DOHH2 (cell line): ENCODE measurements at regions not wholly inside any gene's neighbourhood (a gene's known extent, or its start where the extent isn't known, plus 50 kb on each side); places are given as distances from the start of the nearest gene placed in this dataset.

Experiments used
- H3F3A ChIP-seq: fragments of 200-600 bp; sonication (generic), shearing (Covaris generic); 2 replicates; pipeline ENCODE4 v1.6.0; 2016; ENCODE audit warnings: antibody characterized with exemption, mild to moderate bottlenecking; ENCODE audit not compliant: control insufficient read depth, insufficient read depth
- H3K27ac ChIP-seq: fragments of 200-600 bp; sonication (generic); 2 replicates; pipeline ENCODE4 v1.5.1; 2014; ENCODE audit warnings: low read depth, mild to moderate bottlenecking, low read length, moderate library complexity
- H3K27me3 ChIP-seq: fragments of 200-600 bp; sonication (generic); 2 replicates; pipeline ENCODE4 v1.6.1; 2014; ENCODE audit warnings: mild to moderate bottlenecking, low read length, mixed read lengths; ENCODE audit not compliant: control insufficient read depth
- H3K36me3 ChIP-seq: fragments of 200-600 bp; sonication (generic); 2 replicates; pipeline ENCODE4 v1.6.1; 2014; ENCODE audit warnings: mild to moderate bottlenecking, low read length, moderate library complexity, mixed read lengths; ENCODE audit not compliant: control insufficient read depth
- H3K4me1 ChIP-seq: fragments of 200-600 bp; sonication (generic); 2 replicates; pipeline ENCODE4 v1.6.1; 2014; ENCODE audit warnings: mild to moderate bottlenecking, low read length, mixed read lengths; ENCODE audit not compliant: control insufficient read depth
- H3K4me2 ChIP-seq: fragments of 200-600 bp; sonication (generic); 2 replicates; pipeline ENCODE4 v1.6.0; 2014; ENCODE audit warnings: mild to moderate bottlenecking, low read length, moderate library complexity
- H3K4me3 ChIP-seq: fragments of 200-600 bp; sonication (generic); 2 replicates; pipeline ENCODE4 v1.5.1; 2014; ENCODE audit warnings: mild to moderate bottlenecking, low read length, mixed read lengths
- H3K79me2 ChIP-seq: fragments of 200-600 bp; sonication (generic); 2 replicates; pipeline ENCODE4 v1.6.1; 2014; ENCODE audit warnings: mild to moderate bottlenecking, low read length, mixed read lengths; ENCODE audit not compliant: control insufficient read depth
- H3K9me2 ChIP-seq: fragments of 200-600 bp; sonication (generic); replicated peaks from 2 replicates; pipeline ENCODE4 v1.6.1; 2014; ENCODE audit warnings: mild to moderate bottlenecking, low read length, mixed read lengths; ENCODE audit not compliant: control insufficient read depth
- H3K9me3 ChIP-seq: fragments of 200-600 bp; sonication (generic); 2 replicates; pipeline ENCODE4 v1.6.1; 2014; ENCODE audit warnings: antibody characterized with exemption, low read length, mixed read lengths; ENCODE audit not compliant: control insufficient read depth, insufficient read depth
- H4K20me1 ChIP-seq: fragments of 200-600 bp; sonication (generic); 2 replicates; pipeline ENCODE4 v1.6.0; 2014; ENCODE audit warnings: low read depth, mild to moderate bottlenecking, antibody characterized with exemption, low read length, moderate library complexity; ENCODE audit not compliant: control insufficient read depth, insufficient read depth
- CTCF ChIP-seq: fragments of 200-600 bp; sonication (generic); IDR thresholded peaks from one replicate; pipeline ENCODE4 v1.5.1; 2014; ENCODE audit warnings: antibody characterized with exemption, mild to moderate bottlenecking, low read depth, low read length; ENCODE audit not compliant: poor library complexity, severe bottlenecking
- EZH2phosphoT487 ChIP-seq: fragments of 200-600 bp; sonication (generic); IDR thresholded peaks from 2 replicates; pipeline ENCODE4 v1.6.1; 2017; ENCODE audit warnings: borderline replicate concordance, mild to moderate bottlenecking, antibody characterized with exemption, low read length, moderate library complexity, mixed read lengths

GRCh38 chr20:19072988-19073387 lies 139.5 kb upstream of the SLC24A3 start:
- H3K9me3 ChIP-seq = no peaks in the 10 kb centered on the region
- no peaks in the 10 kb centered on the region for H3K27me3 ChIP-seq
- no peaks in the 10 kb centered on the region for H3K36me3 ChIP-seq
- no peaks in the 10 kb centered on the region for H3F3A ChIP-seq
- H3K27ac ChIP-seq = peak overlapping the region; percentile 83
- H3K9me2 ChIP-seq = no peaks in the 10 kb centered on the region
- no peak overlapping the region for H3K4me3 ChIP-seq
- no peak for TF ChIP-seq CTCF
- TF ChIP-seq EZH2phosphoT487 = no peak
- no peak overlapping the region for H3K4me2 ChIP-seq
- H3K79me2 ChIP-seq = no peaks in the 10 kb centered on the region
- peaks cover 57% of the 10 kb centered on the region for H3K4me1 ChIP-seq
- no peaks in the 10 kb centered on the region for H4K20me1 ChIP-seq

GRCh38 chr20:19073584-19074218 lies 138.7 kb upstream of the SLC24A3 start:
- H3K79me2 ChIP-seq = no peaks in the 10 kb centered on the region
- H3F3A ChIP-seq = no peaks in the 10 kb centered on the region
- no peaks in the 10 kb centered on the region for H3K27me3 ChIP-seq
- no peak overlapping the region for H3K27ac ChIP-seq
- H3K9me3 ChIP-seq = no peaks in the 10 kb centered on the region
- no peaks in the 10 kb centered on the region for H3K9me2 ChIP-seq
- TF ChIP-seq CTCF = peak; percentile 47
- TF ChIP-seq EZH2phosphoT487 = no peak
- no peak overlapping the region for H3K4me2 ChIP-seq
- no peak overlapping the region for H3K4me3 ChIP-seq
- no peaks in the 10 kb centered on the region for H4K20me1 ChIP-seq
- peaks cover 57% of the 10 kb centered on the region for H3K4me1 ChIP-seq
- H3K36me3 ChIP-seq = no peaks in the 10 kb centered on the region

GRCh38 chr20:19074356-19074755 lies 138.1 kb upstream of the SLC24A3 start:
- H3K4me2 ChIP-seq = 0 out of 2 replicates have a peak overlapping the region, but pooled peaks have one; percentile 30
- H3K9me3 ChIP-seq = no peaks in the 10 kb centered on the region
- no peaks in the 10 kb centered on the region for H3K9me2 ChIP-seq
- no peak for TF ChIP-seq EZH2phosphoT487
- no peak for TF ChIP-seq CTCF
- H3K36me3 ChIP-seq = no peaks in the 10 kb centered on the region
- peaks cover 57% of the 10 kb centered on the region for H3K4me1 ChIP-seq
- no peaks in the 10 kb centered on the region for H4K20me1 ChIP-seq
- no peak overlapping the region for H3K27ac ChIP-seq
- no peaks in the 10 kb centered on the region for H3F3A ChIP-seq
- H3K79me2 ChIP-seq = no peaks in the 10 kb centered on the region
- H3K4me3 ChIP-seq = no peak overlapping the region
- no peaks in the 10 kb centered on the region for H3K27me3 ChIP-seq
